ENCODE measurements at regions not wholly inside any gene's neighbourhood (a gene's known extent, or its start where the extent isn't known, plus 50 kb on each side); places are given as distances from the start of the nearest gene placed in this dataset.

- DNase-seq (ENCODE audit: low read depth, low spot score), result no peak
- no peak overlapping the region for H3K4me3 ChIP-seq (ENCODE audit: low read depth, low read length)
- ChIA-PET POLR2A (no interaction called here), CTCF (interaction anchor here (1.8 kb wide), 1 partner anchor 10 kb away, joined by 8 read pairs; no protein-coding TSS in a partner anchor)
- no peak for TF ChIP-seq CTCF (IDR thresholded peaks at IDR 0.05; ENCODE audit: insufficient read depth, low read length, missing control alignments)
These were observed 189.6 kb upstream of the TSHZ3 start for GRCh38 chr19:31538879-31539278.

GRCh38 chr19:31539386-31539785 lies 190.2 kb upstream of the TSHZ3 start:
- TF ChIP-seq CTCF (IDR thresholded peaks at IDR 0.05; ENCODE audit: insufficient read depth, low read length, missing control alignments), result no peak
- no peak overlapping the region for H3K4me3 ChIP-seq (ENCODE audit: low read depth, low read length)
- ChIA-PET CTCF (interaction anchor here (1.8 kb wide), 1 partner anchor 9 kb away, joined by 8 read pairs; no protein-coding TSS in a partner anchor), POLR2A (no interaction called here)
- no peak for DNase-seq (ENCODE audit: low read depth, low spot score)

GRCh38 chr19:31541396-31541795 lies 192.2 kb upstream of the TSHZ3 start:
- H3K4me3 ChIP-seq (ENCODE audit: low read depth, low read length), result no peak overlapping the region
- CTCF ChIA-PET, result no interaction called here
- no peak for DNase-seq (ENCODE audit: low read depth, low spot score)
- POLR2A ChIA-PET, result no interaction called here
- TF ChIP-seq CTCF (IDR thresholded peaks at IDR 0.05; ENCODE audit: insufficient read depth, low read length, missing control alignments), result no peak

GRCh38 chr19:31543456-31543855 lies 194.2 kb upstream of the TSHZ3 start:
- ChIA-PET CTCF (no interaction called here), POLR2A (no interaction called here)
- no peak for DNase-seq (ENCODE audit: low read depth, low spot score)
- H3K4me3 ChIP-seq (ENCODE audit: low read depth, low read length), result no peak overlapping the region
- no peak for TF ChIP-seq CTCF (IDR thresholded peaks at IDR 0.05; ENCODE audit: insufficient read depth, low read length, missing control alignments)

- TF ChIP-seq CTCF (IDR thresholded peaks at IDR 0.05; ENCODE audit: insufficient read depth, low read length, missing control alignments), result no peak
- ChIA-PET CTCF (interaction anchor here (1.2 kb wide), 1 partner anchor 9 kb away, joined by 3 read pairs; no protein-coding TSS in a partner anchor), POLR2A (no interaction called here)
- no peak for DNase-seq (ENCODE audit: low read depth, low spot score)
- H3K4me3 ChIP-seq (ENCODE audit: low read depth, low read length), result no peak overlapping the region
These were observed 196.5 kb upstream of the TSHZ3 start for GRCh38 chr19:31545777-31546176.

GRCh38 chr19:31546205-31546960 lies 197.1 kb upstream of the TSHZ3 start:
- ChIA-PET POLR2A (no interaction called here), CTCF (interaction anchor here (1.2 kb wide), 1 partner anchor 9 kb away, joined by 3 read pairs; no protein-coding TSS in a partner anchor)
- TF ChIP-seq CTCF (IDR thresholded peaks at IDR 0.05; ENCODE audit: insufficient read depth, low read length, missing control alignments), result no peak
- H3K4me3 ChIP-seq (ENCODE audit: low read depth, low read length), result no peak overlapping the region
- no peak for DNase-seq (ENCODE audit: low read depth, low spot score)

Measured in AG04449 (cell line).